ENCODE measurements at regions not wholly inside any gene's neighbourhood (a gene's known extent, or its start where the extent isn't known, plus 50 kb on each side); places are given as distances from the start of the nearest gene placed in this dataset.

DNA sequence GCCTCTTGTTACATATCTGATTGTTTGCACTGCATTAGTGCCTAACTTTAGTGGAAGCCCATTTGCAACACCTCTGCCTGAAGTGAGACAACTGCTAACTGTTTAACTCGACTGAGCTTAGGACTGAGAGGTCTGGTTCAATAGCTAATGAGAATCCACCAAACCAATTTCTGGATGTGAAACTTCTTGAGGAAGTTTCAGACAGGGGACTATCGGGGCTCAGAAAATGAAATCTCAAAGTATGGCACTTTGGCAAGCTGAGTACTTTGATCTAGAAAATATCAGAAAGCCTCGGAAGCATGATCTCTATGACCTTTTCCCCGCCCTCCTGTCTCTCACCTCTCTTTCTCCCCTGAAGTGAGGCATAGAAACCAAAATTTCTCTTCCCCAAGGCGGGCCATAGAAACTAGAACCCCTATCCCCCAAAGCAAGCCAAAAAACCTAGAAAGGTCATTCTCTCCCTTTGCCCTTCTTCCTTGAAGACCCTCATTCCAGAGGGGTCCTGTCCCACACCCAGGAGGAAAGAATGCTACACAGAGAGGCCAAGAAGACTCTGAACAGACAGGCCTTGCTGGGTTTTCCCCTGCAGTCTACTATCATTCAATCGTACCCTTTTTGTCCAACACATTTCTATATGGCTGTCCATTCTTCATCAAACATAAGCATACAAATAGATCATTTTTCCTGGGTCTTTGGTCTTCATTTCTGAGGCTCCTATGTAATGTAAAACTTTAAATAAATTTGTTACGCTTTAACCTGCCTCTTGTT is 69.6 kb upstream of the CREB1 start:
- intact Hi-C loops (cut with DNase I) = no loop called here
- DNase-seq = no peak

DNA sequence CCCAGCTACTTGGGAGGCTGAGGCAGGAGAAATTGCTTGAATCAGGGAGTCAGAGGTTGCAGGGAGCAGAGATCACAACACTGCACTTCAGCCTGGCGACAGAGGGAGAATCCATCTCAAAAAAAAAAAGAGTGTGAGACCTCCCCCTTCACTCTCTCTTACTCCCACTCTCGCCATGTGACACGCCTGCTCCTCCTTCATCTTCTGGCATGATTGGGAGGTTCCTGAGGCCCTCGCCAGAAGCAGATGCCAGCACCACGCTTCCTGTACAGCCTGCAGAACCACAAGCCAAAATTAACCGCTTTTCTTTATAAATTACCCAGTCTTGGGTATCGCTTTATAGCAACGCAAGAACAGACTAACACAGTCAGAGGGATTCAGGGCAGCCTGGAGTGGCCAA is 66.3 kb upstream of the CREB1 start:
- intact Hi-C loops (cut with DNase I) = no loop called here
- no peak for DNase-seq

DNA sequence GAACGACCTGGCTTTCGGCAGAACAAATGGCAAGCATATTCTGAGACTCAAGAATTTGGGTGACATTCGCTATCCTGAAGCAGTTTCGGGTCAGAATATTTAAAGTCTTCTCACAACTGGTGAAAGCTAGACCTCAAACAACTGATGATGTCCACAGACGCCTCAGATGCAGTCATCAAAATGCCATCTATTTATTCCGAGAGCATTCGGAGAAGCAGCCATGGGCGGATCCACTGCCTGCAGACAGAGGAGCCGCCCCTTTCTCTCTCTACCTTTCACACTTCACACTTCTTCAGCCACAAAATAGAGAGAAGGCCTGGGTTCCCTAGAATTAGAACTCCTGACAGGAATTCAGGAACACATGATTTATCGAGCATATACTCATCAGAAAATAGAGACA is 65.8 kb upstream of the CREB1 start:
- intact Hi-C loops (cut with DNase I) = no loop called here
- no peak for DNase-seq

DNA sequence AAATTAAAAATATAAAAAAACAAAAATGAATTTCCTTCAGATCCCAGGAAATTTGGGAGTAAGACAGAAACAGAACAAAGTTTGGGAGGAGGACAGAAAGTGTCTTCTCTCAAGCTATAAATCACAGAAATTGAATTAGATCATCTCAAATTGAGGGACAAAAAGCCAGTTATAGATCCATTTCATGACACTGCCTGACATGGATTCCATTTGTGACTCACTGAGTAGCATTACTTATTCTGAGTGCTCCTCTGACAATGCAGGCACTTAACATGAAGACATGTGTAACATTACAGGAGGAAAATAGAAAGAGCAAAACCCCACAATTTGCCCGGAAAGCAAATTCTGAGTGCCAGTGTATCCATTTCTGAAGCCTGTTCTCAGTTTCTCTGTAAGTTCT is 63.9 kb upstream of the CREB1 start:
- intact Hi-C loops (cut with DNase I) = no loop called here
- DNase-seq = no peak

DNA sequence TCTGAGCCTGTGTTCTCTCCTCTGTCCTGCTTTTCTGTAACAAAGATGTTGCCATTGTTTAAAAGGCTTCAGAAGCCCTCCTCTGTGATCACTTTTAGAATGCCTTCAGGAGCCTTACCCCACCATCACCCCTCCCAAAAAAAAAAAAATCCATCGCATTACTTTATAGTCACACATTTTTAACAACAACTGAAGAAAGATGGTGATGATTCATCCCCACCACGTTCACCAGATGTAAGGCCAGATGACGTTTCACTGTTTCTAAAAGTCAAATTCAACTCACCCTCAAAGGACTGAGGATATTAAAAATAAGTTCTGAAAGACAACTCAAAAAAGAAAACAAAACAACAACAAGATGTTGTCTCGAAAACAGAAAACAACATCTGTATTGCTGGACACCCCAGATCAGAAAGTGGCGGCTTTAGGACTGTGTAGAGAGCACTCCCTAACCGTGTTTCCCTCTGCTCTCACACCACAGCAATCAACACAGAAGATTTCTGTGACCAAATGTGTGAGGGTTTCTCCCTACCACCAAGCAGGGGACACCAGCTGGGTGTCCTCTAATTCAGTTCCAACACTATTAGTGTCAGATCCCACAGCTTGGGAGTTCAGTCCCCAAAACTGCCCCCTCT is 61.9 kb upstream of the CREB1 start:
- intact Hi-C loops (cut with DNase I) = no loop called here
- DNase-seq = no peak

DNA sequence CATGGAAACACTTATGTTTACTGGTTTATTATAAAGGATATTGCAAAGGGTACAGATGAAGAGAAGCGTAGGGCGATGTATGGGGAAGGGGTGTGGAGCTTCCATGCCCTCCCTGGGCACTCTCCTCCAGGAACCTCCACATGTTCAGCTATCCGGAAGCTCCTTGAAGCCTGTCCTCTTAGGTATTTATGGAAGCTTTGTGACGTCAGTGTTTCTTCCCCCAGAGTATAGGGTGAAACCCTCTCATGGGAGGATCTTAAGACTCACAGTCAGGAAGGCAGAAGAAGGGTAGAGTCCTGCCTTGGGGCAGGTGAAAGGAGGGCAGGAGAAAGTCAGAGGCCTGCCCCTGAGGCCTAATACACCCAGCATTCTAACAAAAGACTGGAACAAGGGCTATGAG is 61.3 kb upstream of the CREB1 start:
- intact Hi-C loops (cut with DNase I) = no loop called here

DNA sequence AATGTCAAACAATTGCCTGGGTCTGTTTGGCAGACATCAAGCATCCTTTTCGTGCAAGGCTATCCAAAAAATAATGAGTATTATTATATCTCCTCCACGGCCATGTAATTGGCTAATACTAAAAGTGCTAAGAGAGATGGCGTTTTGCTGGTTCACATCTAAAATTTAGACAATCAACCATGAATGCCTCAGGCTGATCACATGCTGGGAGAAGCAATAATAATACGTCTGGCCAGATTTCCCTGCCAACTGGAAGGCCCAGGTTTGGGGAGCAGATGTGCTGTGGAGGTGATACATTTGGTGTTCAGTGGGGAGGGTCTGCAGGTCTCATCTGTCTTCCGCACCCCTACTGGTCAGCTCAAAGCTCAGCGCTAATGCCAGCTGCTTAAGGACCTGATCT is 60.3 kb upstream of the CREB1 start:
- intact Hi-C loops (cut with DNase I) = no loop called here
- DNase-seq = no peak

More for the DNA sequence above, 61.3 kb upstream of the CREB1 start:
- no peak for DNase-seq

DNA sequence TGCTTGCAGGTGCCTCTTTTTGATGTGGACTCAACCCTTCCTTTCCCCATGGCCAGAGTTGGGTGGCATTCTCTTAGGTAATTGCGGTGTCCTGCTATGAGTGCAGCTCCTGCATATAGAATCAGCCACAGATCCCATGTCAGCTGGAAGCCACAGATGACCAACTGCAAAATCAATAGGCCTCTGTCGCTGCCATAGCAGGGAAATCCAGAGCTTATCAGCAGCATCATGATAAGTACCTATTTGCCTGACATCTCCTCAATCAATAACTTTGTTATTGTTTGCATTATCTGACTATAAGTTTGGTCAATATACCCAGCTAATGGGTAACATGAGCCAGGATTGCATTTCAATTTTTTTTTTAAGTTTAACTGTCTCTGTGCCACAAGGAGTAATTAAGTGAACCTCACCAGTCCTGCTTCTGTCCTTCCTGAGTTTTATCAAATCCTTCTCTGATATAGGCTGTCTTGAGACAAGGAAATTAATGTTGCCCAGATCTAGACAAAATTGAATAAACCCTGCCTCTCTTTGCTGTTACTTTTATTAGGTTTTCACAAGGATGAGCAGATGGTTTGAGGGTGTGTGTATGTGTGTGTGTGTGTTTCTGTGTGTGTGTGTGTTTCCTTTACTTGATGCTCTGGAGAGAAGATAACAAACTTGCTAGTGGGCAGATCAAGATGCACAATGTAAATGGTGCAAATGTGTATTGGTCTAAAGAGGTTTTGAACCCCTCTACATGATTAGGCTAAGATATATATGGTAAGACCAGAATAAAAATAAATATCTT is 59.6 kb upstream of the CREB1 start:
- DNase-seq = no peak
- intact Hi-C loops (cut with DNase I) = loop anchor here (5.0 to 10.0 kb wide), 2 partner anchors 303 to 415 kb away; partner anchors contain the start of gene KLF7

DNA sequence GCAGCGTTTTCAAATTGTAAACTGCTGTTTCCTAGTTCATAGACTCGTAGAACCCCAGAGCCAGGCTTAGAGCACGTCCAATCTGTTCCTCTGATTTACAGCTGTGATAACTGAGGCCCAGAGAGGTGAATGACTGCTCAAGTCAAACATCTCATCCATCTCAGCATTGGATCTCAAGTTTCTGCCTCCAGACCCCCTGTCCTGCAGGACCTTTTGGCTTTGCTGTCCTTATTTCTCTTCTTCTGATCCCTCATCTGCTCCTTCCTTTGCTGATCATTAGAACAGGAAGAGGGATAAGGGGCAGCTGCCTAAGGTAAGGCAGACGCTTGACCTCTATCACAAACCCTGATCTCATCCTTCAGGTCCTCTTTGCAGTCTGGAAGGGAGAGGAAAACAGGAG is 58.5 kb upstream of the CREB1 start:
- no peak for DNase-seq
- intact Hi-C loops (cut with DNase I) = loop anchor here (5.0 to 10.0 kb wide), 2 partner anchors 304 to 416 kb away; partner anchors contain the start of gene KLF7

DNA sequence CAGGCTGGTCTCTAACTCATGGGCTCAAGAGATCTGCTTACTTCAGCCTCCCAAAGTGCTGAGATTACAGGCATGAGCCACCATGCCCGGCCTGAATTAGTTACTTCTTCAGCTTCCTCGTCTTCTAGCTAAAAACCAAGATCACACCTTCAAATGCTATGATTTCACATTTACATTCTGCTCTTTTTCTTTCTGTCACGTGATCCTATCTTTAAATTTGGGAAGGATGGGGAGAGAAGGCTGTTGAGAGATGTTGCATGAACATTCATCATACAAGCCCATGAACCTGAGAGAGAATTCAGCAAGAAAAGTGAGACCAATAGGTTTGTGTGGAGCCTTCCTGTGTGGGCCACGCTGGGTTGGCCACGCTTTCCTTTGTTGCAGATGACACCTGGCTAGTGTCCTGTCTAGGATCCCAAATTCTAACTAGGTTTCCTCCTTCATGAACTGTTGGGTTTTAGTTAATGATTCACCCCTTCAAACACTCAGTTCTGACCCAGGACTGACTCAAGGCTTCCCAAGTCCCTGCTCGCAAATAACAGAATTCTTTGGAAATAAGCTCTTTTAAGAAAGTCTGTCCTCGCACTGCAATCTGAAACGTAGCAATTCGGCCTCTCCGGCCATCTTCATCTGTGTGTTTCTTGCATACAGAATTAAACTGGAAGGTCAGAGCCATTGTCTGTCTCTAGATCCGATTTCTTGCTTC is 57.3 kb upstream of the CREB1 start:
- peak in 3 of 42 donors; percentile 10 to 30 (median 18) for DNase-seq
- intact Hi-C loops (cut with DNase I) = loop anchor here (2.0 to 10.0 kb wide), 3 partner anchors 305 to 492 kb away; partner anchors contain the start of gene KLF7

DNA sequence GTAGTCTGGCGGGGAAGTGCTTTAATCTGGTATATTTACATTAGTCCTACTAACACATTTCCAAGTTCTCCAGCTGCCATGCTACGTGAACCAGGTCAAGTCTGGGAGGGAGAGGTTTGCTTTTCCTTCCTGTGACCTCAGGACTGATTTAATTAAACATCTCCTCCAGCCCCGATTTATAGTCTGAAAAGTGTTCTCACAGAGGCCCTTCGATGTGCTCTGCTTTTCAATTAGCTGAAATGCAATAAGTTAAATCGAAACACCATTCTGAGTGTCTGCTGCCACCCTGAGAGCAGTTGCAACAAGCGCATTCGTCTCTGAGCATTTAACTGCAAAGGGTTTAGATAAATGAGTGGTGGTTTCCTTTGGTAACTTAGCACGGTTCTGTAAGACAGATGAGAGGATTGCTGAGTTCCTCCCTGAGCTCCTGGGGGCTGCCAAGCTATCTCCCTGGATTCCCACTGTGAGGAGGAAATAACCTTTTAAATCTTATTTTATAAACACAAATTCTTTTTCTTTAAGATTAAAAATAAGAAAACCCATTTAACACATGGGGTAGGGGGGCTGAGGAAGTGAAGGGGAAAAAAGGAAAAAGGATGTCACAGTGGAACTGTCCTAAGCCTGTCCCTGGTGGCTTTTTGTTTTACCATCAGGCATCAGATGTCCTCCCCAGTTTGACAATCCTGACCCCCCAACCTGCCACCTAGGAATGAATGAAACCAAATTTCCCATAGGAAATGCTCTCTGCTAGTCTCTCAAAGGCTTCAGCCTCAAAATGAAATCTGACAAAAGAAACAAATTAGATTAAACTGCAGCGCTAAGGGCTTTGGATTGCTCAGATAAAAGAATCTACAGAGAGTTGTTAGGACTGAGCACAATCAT is 56.5 kb upstream of the CREB1 start:
- intact Hi-C loops (cut with DNase I) = loop anchor here (2.0 to 10.0 kb wide), 3 partner anchors 306 to 492 kb away; partner anchors contain the start of gene KLF7
- peak; percentile 18 to 90 (median 74) for DNase-seq

DNA sequence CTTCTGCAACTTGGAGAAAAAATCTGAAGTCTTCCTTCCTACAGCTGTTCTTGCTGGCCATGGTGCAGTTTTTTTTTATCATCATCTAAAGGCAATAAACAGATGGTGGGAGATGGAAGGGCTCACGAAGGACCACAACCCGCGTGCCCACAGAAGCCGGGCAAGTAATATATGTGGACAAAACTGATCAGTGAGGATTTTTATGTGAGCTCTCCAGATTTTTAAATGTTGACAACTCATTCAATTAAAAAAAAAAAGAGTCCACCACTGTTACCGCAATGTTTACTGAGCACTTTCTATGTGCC is 55.9 kb upstream of the CREB1 start:
- intact Hi-C loops (cut with DNase I) = loop anchor here (2.0 to 10.0 kb wide), 4 partner anchors 307 to 781 kb away; partner anchors contain the start of gene KLF7
- no peak for DNase-seq

DNA sequence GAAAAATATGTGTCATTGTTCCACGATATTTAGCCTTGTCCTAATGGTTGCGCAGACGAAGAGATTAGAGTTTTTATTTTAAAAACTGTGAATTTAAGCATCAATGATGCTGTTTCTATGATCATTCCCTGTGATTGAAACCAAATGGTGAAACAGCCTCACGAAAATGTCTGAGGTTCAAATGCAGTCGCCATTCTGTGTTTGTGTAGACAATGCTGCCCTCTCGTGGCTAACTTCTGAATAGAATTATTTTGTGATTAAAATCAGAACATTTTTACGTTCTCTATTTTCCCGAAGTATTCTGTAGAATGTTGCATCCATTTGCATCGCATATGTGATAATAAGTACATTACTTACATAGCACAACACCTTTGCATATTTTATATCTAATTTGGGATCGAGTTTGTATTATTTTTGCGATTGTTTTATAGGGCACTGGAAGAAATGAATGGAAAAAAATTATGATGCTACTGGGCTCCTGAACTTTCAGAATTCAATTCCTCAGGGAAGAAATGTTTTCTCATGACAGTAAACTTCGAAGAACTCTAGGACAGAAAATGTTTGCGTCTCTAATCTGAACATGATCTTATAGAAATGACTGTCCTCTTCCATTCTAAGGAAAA is 54.8 kb upstream of the CREB1 start:
- DNase-seq = peak in 23 of 42 donors; percentile 22 to 82 (median 51)
- intact Hi-C loops (cut with DNase I) = loop anchor here (2.0 to 10.0 kb wide), 4 partner anchors 308 to 782 kb away; partner anchors contain the start of gene KLF7

DNA sequence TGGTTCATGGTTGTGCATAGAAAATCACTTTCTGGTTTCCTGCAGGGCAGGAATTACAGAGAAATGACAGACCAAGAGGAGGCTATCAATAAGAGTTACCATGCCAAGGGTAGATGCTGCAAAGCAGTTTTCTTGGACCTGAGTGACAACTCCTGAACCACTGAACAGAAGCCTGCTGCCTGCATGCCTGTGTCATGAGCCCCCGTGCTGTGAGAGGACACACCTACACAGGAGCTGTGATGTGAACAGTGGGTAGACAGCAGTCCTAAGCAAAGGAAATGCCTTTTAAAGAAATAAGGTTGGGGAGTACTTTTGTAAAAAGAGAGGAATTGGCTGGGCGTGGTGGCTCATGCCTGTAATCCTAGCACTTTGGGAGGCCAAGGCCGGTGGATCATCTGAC is 54.2 kb upstream of the CREB1 start:
- intact Hi-C loops (cut with DNase I) = loop anchor here (2.0 to 10.0 kb wide), 3 partner anchors 421 to 783 kb away; no protein-coding TSS in a partner anchor
- DNase-seq = peak in 34 of 42 donors; percentile 20 to 81 (median 46)

DNA sequence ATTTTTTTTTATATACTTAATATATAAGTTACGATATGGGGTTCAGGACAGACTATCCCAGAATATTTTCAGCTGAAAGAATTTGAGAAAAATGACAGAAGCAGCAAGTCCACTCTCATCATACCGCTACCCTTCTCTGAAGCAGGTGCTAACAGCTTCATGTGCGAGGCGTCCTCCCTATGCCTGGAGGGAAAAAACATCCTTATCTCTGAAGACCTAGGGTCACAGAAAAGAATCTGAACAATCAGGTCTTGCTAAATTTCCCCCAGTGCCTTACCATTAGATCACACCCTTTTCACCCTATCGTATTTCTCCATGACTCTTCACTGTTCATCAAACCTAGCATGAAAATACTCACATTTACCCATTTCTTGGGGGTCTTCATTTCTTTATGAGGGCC is 51.9 kb upstream of the CREB1 start:
- intact Hi-C loops (cut with DNase I) = loop anchor here (5.0 to 10.0 kb wide), 2 partner anchors 423 to 676 kb away; no protein-coding TSS in a partner anchor
- no peak for DNase-seq

DNA sequence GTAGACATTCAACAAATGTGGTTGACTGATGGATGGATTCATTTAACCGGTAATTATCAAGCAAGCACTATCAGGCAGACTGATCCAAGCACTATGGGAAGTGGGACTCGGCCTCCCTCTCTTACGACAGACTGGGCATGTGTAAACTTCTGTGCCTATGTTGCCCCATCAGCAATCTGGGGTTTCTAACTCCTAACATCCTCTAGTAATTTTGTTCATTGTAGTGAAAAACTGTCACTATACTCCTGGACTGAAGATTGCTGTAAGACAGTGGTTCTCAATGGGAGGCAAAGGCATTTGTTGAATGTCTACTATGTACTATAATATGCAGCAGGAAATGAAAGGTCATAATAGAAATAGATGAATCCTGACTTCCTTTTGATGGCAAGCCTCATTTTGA is 51.2 kb upstream of the CREB1 start:
- intact Hi-C loops (cut with DNase I) = loop anchor here (5.0 to 10.0 kb wide), 2 partner anchors 424 to 676 kb away; no protein-coding TSS in a partner anchor
- no peak for DNase-seq

DNA sequence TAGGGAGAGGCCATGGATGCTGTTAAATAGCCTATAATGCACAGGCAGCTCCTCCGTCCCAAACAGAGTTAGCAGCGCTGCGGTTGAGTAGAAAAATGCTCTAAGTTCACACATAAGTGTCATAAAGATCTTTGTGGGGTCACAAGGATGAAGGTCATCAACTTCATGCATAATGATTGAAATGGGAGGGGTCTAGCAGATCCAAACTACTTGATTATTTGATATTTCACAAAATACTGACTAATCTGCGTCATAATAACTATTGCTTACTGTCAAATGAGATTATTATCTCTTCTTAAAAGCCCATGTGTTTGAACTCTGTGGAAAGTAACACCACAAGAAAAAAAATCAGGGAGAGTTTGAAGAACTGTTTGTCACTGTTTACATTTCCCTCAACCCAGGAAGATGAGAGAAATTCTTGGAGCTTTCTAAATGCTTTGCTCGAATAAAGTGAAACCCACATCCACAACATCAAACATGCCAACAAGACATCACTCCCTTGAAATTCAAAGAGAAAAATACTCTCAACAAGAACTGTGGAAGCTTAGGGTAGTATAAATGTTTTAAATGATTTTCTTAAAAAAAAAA is 50.5 kb upstream of the CREB1 start:
- intact Hi-C loops (cut with DNase I) = loop anchor here (5.0 to 10.0 kb wide), 2 partner anchors 424 to 677 kb away; no protein-coding TSS in a partner anchor
- DNase-seq = no peak
